ENCODE measurements at regions not wholly inside any gene's neighbourhood (a gene's known extent, or its start where the extent isn't known, plus 50 kb on each side); places are given as distances from the start of the nearest gene placed in this dataset.

DNA sequence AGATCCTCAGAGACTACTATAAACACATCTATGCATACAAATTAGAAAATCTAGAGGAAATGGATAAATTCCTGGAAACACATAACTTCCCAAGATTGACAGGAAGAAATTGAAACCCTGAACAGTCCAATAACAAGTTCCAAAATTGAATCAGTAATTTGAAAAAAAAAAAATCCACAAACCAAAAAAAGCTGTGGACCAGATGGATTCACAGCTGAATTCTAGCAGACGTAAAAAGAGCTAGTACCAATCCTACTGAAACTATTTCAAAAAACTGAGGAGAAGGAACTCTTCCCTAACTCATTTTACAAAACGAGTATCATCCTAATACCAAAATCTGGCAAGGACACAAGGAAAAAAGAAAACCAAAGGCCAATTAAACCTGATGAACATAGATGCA lies 77.0 kb upstream of the FXR1 start:
- TF ChIP-seq POLR2A (IDR thresholded peaks at IDR 0.05; ENCODE audit: low read length) (no peak), GATA1 (IDR thresholded peaks at IDR 0.05; ENCODE audit: low read depth, low read length) (no peak)

Data from erythroblast (primary cell).